SK-N-SH (cell line): ENCODE measurements at regions not wholly inside any gene's neighbourhood (a gene's known extent, or its start where the extent isn't known, plus 50 kb on each side); places are given as distances from the start of the nearest gene placed in this dataset.

Experiments used
- CTCF ChIA-PET: fragments of 300-600, 350-600 bp; formaldehyde crosslinking; extraction: SDS; loops from one replicate; lab custom pipeline; 2021; lab: Yijun Ruan, JAX
- POLR2A ChIA-PET: fragments of 350-600 bp; sonication (Branson Sonifier 250); formaldehyde crosslinking; extraction: SDS; loops from one replicate; lab custom pipeline; 2020; ENCODE audit warnings: antibody characterized with exemption, inconsistent platforms; lab: Yijun Ruan, JAX
- DNase-seq: peaks from one replicate; pipeline ENCODE4 v3.0.0; 2012
- H2AFZ ChIP-seq: fragments of 200-600 bp; sonication (generic); 2 replicates; pipeline ENCODE4 v1.8.1; 2016; ENCODE audit warnings: antibody characterized with exemption, mild to moderate bottlenecking, low read depth
- H3F3A ChIP-seq: fragments of 200-600 bp; sonication (generic); replicated peaks from 2 replicates; pipeline ENCODE3; 2016; ENCODE audit warnings: antibody characterized with exemption, mild to moderate bottlenecking; ENCODE audit not compliant: insufficient read depth
- H3K27ac ChIP-seq, 2 experiments: fragments of 200-500 bp in 1 of 2; fragments of 200-600 bp in 1 of 2; sonication (Bioruptor generic) in 1 of 2; sonication (generic), shearing (Covaris generic) in 1 of 2; 2 replicates each; pipeline versions ENCODE4 v1.5.1 to v1.6.1; 2014 to 2016; ENCODE audit warnings: low read depth in 2 of 2, inconsistent platforms in 1 of 2, low read length in 1 of 2, mild to moderate bottlenecking in 1 of 2, mixed read lengths in 1 of 2
- H3K27me3 ChIP-seq: fragments of 200-600 bp; sonication (generic), shearing (Covaris generic); 2 replicates; pipeline ENCODE4 v1.6.1; 2016; ENCODE audit warnings: mixed run types; ENCODE audit not compliant: insufficient read depth
- H3K36me3 ChIP-seq, 2 experiments: fragments of 200-500 bp in 1 of 2; fragments of 200-600 bp in 1 of 2; sonication (Bioruptor generic) in 1 of 2; sonication (generic) in 1 of 2; replicated peaks in 1 of 2; 2 replicates each; pipeline versions ENCODE3 to v1.5.1; 2014 to 2016; ENCODE audit warnings: low read length in 1 of 2, mild to moderate bottlenecking in 1 of 2; ENCODE audit not compliant: insufficient read depth in 2 of 2, control insufficient read depth in 1 of 2
- H3K4me1 ChIP-seq, 2 experiments: fragments of 200-500 bp in 1 of 2; fragments of 200-600 bp in 1 of 2; sonication (Bioruptor generic) in 1 of 2; sonication (generic), shearing (Covaris generic) in 1 of 2; 2 replicates each; pipeline versions ENCODE4 v1.5.1 to v1.6.1; 2014 to 2016; ENCODE audit warnings: low read depth in 1 of 2, low read length in 1 of 2, mixed run types in 1 of 2; ENCODE audit not compliant: insufficient read depth in 2 of 2, control insufficient read depth in 1 of 2
- H3K4me2 ChIP-seq: fragments of 200-600 bp; sonication (generic), shearing (Covaris generic); 2 replicates; pipeline ENCODE4 v1.6.1; 2017; ENCODE audit warnings: mixed run types
- H3K4me3 ChIP-seq, 2 experiments: fragments of 200-500 bp in 1 of 2; fragments of 200-600 bp in 1 of 2; sonication (Bioruptor generic) in 1 of 2; sonication (generic), shearing (Covaris generic) in 1 of 2; 2 replicates each; pipeline versions ENCODE4 v1.5.1 to v1.8.1; 2014 to 2016; ENCODE audit warnings: low read depth in 2 of 2, inconsistent platforms in 1 of 2, low read length in 1 of 2, mild to moderate bottlenecking in 1 of 2, mixed read lengths in 1 of 2, moderate library complexity in 1 of 2
- H3K79me2 ChIP-seq: fragments of 200-600 bp; sonication (generic); 2 replicates; pipeline ENCODE4 v1.8.1; 2017; ENCODE audit warnings: mild to moderate bottlenecking; ENCODE audit not compliant: insufficient read depth
- H3K9ac ChIP-seq: fragments of 200-600 bp; sonication (generic); 2 replicates; pipeline ENCODE4 v1.6.1; 2017; ENCODE audit warnings: mixed run types
- H3K9me2 ChIP-seq: fragments of 200-600 bp; sonication (generic); 2 replicates; pipeline ENCODE4 v1.6.1; 2017; ENCODE audit warnings: mixed run types
- H3K9me3 ChIP-seq: fragments of 200-600 bp; sonication (generic); 2 replicates; pipeline ENCODE4 v1.6.1; 2017; ENCODE audit warnings: mixed run types, mild to moderate bottlenecking, moderate library complexity
- H4K20me1 ChIP-seq: fragments of 200-600 bp; sonication (generic); 2 replicates; pipeline ENCODE4 v1.6.1; 2017; ENCODE audit warnings: mild to moderate bottlenecking, mixed run types; ENCODE audit not compliant: insufficient read depth
- CHD2 ChIP-seq: fragments of 150-350 bp; IDR thresholded peaks from 2 replicates; pipeline ENCODE4 v1.6.1; 2018; ENCODE audit warnings: low read length; ENCODE audit not compliant: partially characterized antibody
- EP300 ChIP-seq, 2 experiments: IDR thresholded peaks; 2 replicates each; pipeline versions ENCODE4 v1.4.0 to v1.6.1; 2012; ENCODE audit warnings: borderline replicate concordance in 1 of 2, low read depth in 1 of 2, low read length in 1 of 2
- EZH2phosphoT487 ChIP-seq: fragments of 200-600 bp; sonication (generic); IDR thresholded peaks from 2 replicates; pipeline ENCODE4 v1.6.1; 2017; ENCODE audit warnings: low read depth, mixed run types, mild to moderate bottlenecking, antibody characterized with exemption, moderate library complexity, borderline replicate concordance
- FOSL2 ChIP-seq: IDR thresholded peaks from 2 replicates; pipeline ENCODE4 v1.4.0; 2012; ENCODE audit warnings: low read depth, mild to moderate bottlenecking, moderate library complexity, borderline replicate concordance
- FOXM1 ChIP-seq: IDR thresholded peaks from 2 replicates; pipeline ENCODE4 v1.4.0; 2012; ENCODE audit warnings: low read depth, mild to moderate bottlenecking
- GABPA ChIP-seq: IDR thresholded peaks from 2 replicates; pipeline ENCODE4 v1.4.0; 2012; ENCODE audit warnings: low read depth, mild to moderate bottlenecking
- NFIC ChIP-seq: IDR thresholded peaks from 2 replicates; pipeline ENCODE4 v1.4.0; 2012; ENCODE audit warnings: borderline replicate concordance
- POLR2AphosphoS5 ChIP-seq: IDR thresholded peaks from 2 replicates; pipeline ENCODE4 v1.6.1; 2012; ENCODE audit warnings: low read depth, low read length
- RAD21 ChIP-seq: IDR thresholded peaks from 2 replicates; pipeline ENCODE4 v1.6.1; 2012; ENCODE audit warnings: mild to moderate bottlenecking, low read length
- RCOR1 ChIP-seq: fragments of 150-350 bp; IDR thresholded peaks from 2 replicates; pipeline ENCODE4 v1.6.1; 2017; ENCODE audit warnings: antibody characterized with exemption, low read length
- SIN3A ChIP-seq: IDR thresholded peaks from 2 replicates; pipeline ENCODE4 v1.6.1; 2012; ENCODE audit warnings: low read depth, mild to moderate bottlenecking, low read length, moderate library complexity, borderline replicate concordance
- TAF1 ChIP-seq: IDR thresholded peaks from 2 replicates; pipeline ENCODE4 v1.6.1; 2012; ENCODE audit warnings: low read depth, mild to moderate bottlenecking, low read length, moderate library complexity, borderline replicate concordance
- TEAD4 ChIP-seq: IDR thresholded peaks from 2 replicates; pipeline ENCODE4 v1.4.0; 2012; ENCODE audit warnings: mild to moderate bottlenecking, borderline replicate concordance; ENCODE audit not compliant: insufficient read depth
- YY1 ChIP-seq: IDR thresholded peaks from 2 replicates; pipeline ENCODE4 v1.4.0; 2012; ENCODE audit warnings: low read depth, mild to moderate bottlenecking
- WGBS: methylation state at CpG from one replicate; pipeline ENCODE4 v1.1.6; 2017; ENCODE audit warnings: low lambda C conversion rate; 5-methylcytosine and 5-hydroxymethylcytosine counted together
- TF ChIP-seq, protein P1 (sequence below): IDR thresholded peaks from 2 replicates; pipeline ENCODE4; 2012
- TF ChIP-seq, protein P2 (sequence below): IDR thresholded peaks from 2 replicates; pipeline ENCODE4 v1.4.0; 2012; ENCODE audit warnings: low read depth
- TF ChIP-seq, protein P3 (sequence below): fragments of 150-350 bp; IDR thresholded peaks from 2 replicates; pipeline ENCODE4 v1.6.1; 2017; ENCODE audit warnings: antibody characterized with exemption, low read length, low read depth, borderline replicate concordance
- TF ChIP-seq, protein P4 (sequence below): IDR thresholded peaks from 2 replicates; pipeline ENCODE4 v1.4.0; 2012; ENCODE audit warnings: low read depth, borderline replicate concordance
- TF ChIP-seq, protein P5 (sequence below): fragments of 200-600 bp; sonication (generic); IDR thresholded peaks from 2 replicates; pipeline ENCODE4 v1.6.1; 2017; ENCODE audit warnings: antibody characterized with exemption, mild to moderate bottlenecking, moderate library complexity

DNA sequence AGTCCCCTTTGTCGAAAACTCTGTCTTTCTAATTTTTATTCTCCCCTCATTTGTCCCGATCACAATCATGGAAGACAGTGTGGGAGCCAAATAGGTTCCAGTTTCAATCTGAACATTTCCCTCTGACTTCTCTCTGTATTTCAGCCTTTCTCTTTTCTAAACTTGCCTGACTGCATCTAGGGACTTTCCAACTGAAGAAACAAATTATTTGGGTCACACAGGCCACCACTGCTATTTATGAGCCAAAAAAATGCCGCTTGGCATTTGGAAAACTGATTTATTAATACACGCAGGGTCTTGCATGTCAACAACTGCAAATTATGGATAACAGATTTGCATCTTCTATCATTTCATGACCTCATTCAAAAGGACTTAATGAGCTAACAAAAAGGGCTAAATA, 55.2 kb upstream of the ELAC2 start:
- POLR2A ChIA-PET = no interaction called here
- TF ChIP-seq POLR2AphosphoS5 = no peak
- TF ChIP-seq FOSL2 = no peak
- no peak for TF ChIP-seq SIN3A
- TF ChIP-seq EZH2phosphoT487 = no peak
- TF ChIP-seq, protein P1, sequence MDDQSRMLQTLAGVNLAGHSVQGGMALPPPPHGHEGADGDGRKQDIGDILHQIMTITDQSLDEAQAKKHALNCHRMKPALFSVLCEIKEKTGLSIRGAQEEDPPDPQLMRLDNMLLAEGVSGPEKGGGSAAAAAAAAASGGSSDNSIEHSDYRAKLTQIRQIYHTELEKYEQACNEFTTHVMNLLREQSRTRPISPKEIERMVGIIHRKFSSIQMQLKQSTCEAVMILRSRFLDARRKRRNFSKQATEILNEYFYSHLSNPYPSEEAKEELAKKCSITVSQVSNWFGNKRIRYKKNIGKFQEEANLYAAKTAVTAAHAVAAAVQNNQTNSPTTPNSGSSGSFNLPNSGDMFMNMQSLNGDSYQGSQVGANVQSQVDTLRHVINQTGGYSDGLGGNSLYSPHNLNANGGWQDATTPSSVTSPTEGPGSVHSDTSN = no peak
- no peak for TF ChIP-seq NFIC
- no peak for TF ChIP-seq EP300 (IDR thresholded peaks at IDR 0.05; ENCODE audit: borderline replicate concordance in 1 of 2, low read depth in 1 of 2, low read length in 1 of 2)
- TF ChIP-seq GABPA = no peak
- TF ChIP-seq, all 33 proteins: peak for 0

DNA sequence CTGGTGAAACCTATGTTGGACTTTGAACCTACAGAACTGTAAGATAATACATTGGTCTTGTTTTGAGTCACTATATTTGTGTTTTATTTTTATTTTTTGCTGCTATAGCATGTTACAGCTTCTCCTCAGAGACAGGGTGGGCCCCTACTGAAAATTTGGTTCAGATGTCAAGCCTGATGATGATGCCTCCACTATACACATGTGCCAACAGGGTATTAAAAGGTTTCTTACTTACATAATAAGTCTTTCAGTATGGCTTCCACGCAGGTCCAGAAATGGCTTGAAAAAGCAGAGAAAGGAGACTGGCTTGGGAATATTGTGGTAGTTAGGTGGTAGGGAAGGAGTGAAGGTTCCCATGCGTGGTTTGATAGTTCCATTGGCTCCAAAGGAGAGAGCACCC, 52.9 kb upstream of the ELAC2 start:
- H2AFZ ChIP-seq = no peak overlapping the region
- no peaks in the 10 kb centered on the region for H3K9me2 ChIP-seq
- H3K4me3 ChIP-seq = no peak overlapping the region
- DNase-seq = no peak
- H3K27me3 ChIP-seq = peaks cover 4% of the 10 kb centered on the region; the same call in 1 of the 2 replicates
- no peaks in the 10 kb centered on the region for H3K36me3 ChIP-seq
- ChIA-PET POLR2A (no interaction called here), CTCF (no interaction called here)
- H3K4me2 ChIP-seq = no peak overlapping the region
- no peak overlapping the region for H3K9ac ChIP-seq
- H3K79me2 ChIP-seq = no peaks in the 10 kb centered on the region
- no peaks in the 10 kb centered on the region for H3K9me3 ChIP-seq
- no peaks in the 10 kb centered on the region for H4K20me1 ChIP-seq
- no peak overlapping the region for H3K27ac ChIP-seq
- H3K4me1 ChIP-seq = no peaks in the 10 kb centered on the region
- H3F3A ChIP-seq = no peaks in the 10 kb centered on the region
- 0% methylated on average over 2 of the region's 2 CpGs for WGBS
- TF ChIP-seq, protein P2, sequence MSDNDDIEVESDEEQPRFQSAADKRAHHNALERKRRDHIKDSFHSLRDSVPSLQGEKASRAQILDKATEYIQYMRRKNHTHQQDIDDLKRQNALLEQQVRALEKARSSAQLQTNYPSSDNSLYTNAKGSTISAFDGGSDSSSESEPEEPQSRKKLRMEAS = no peak
- TF ChIP-seq SIN3A = no peak
- no peak for TF ChIP-seq YY1
- no peak for TF ChIP-seq TEAD4
- no peak for TF ChIP-seq EZH2phosphoT487
- TF ChIP-seq, protein P3, sequence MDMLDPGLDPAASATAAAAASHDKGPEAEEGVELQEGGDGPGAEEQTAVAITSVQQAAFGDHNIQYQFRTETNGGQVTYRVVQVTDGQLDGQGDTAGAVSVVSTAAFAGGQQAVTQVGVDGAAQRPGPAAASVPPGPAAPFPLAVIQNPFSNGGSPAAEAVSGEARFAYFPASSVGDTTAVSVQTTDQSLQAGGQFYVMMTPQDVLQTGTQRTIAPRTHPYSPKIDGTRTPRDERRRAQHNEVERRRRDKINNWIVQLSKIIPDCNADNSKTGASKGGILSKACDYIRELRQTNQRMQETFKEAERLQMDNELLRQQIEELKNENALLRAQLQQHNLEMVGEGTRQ = no peak
- TF ChIP-seq, protein P4, sequence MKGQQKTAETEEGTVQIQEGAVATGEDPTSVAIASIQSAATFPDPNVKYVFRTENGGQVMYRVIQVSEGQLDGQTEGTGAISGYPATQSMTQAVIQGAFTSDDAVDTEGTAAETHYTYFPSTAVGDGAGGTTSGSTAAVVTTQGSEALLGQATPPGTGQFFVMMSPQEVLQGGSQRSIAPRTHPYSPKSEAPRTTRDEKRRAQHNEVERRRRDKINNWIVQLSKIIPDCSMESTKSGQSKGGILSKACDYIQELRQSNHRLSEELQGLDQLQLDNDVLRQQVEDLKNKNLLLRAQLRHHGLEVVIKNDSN = no peak
- TF ChIP-seq RAD21 = no peak
- TF ChIP-seq, protein P5, sequence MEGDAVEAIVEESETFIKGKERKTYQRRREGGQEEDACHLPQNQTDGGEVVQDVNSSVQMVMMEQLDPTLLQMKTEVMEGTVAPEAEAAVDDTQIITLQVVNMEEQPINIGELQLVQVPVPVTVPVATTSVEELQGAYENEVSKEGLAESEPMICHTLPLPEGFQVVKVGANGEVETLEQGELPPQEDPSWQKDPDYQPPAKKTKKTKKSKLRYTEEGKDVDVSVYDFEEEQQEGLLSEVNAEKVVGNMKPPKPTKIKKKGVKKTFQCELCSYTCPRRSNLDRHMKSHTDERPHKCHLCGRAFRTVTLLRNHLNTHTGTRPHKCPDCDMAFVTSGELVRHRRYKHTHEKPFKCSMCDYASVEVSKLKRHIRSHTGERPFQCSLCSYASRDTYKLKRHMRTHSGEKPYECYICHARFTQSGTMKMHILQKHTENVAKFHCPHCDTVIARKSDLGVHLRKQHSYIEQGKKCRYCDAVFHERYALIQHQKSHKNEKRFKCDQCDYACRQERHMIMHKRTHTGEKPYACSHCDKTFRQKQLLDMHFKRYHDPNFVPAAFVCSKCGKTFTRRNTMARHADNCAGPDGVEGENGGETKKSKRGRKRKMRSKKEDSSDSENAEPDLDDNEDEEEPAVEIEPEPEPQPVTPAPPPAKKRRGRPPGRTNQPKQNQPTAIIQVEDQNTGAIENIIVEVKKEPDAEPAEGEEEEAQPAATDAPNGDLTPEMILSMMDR = no peak
- no peak for TF ChIP-seq FOXM1
- no peak for TF ChIP-seq NFIC
- TF ChIP-seq RCOR1 = no peak
- no peak for TF ChIP-seq TAF1
- TF ChIP-seq, protein P1 = no peak
- no peak for TF ChIP-seq GABPA
- TF ChIP-seq FOSL2 = no peak
- TF ChIP-seq CHD2 = no peak

More for the DNA sequence above, 55.2 kb upstream of the ELAC2 start:
- no peaks in the 10 kb centered on the region for H3K79me2 ChIP-seq
- H3K9me2 ChIP-seq = no peaks in the 10 kb centered on the region
- H3K4me1 ChIP-seq = no peaks in the 10 kb centered on the region
- no peaks in the 10 kb centered on the region for H3K9me3 ChIP-seq
- no peaks in the 10 kb centered on the region for H4K20me1 ChIP-seq
- no peak overlapping the region for H2AFZ ChIP-seq
- H3K27ac ChIP-seq = no peak overlapping the region
- peaks cover 4% of the 10 kb centered on the region; the same call in 1 of the 2 replicates for H3K27me3 ChIP-seq
- CTCF ChIA-PET = interaction anchor here (0.9 kb wide), 1 partner anchor 41 kb away, joined by 3 read pairs; no protein-coding TSS in a partner anchor
- no peaks in the 10 kb centered on the region for H3F3A ChIP-seq
- H3K36me3 ChIP-seq = no peaks in the 10 kb centered on the region
- H3K9ac ChIP-seq = no peak overlapping the region
- WGBS = 21% methylated on average over 4 of the region's 4 CpGs
- no peak overlapping the region for H3K4me2 ChIP-seq
- no peak for DNase-seq
- no peak overlapping the region for H3K4me3 ChIP-seq
